ENCODE measurements at regions not wholly inside any gene's neighbourhood (a gene's known extent, or its start where the extent isn't known, plus 50 kb on each side); places are given as distances from the start of the nearest gene placed in this dataset.

DNA sequence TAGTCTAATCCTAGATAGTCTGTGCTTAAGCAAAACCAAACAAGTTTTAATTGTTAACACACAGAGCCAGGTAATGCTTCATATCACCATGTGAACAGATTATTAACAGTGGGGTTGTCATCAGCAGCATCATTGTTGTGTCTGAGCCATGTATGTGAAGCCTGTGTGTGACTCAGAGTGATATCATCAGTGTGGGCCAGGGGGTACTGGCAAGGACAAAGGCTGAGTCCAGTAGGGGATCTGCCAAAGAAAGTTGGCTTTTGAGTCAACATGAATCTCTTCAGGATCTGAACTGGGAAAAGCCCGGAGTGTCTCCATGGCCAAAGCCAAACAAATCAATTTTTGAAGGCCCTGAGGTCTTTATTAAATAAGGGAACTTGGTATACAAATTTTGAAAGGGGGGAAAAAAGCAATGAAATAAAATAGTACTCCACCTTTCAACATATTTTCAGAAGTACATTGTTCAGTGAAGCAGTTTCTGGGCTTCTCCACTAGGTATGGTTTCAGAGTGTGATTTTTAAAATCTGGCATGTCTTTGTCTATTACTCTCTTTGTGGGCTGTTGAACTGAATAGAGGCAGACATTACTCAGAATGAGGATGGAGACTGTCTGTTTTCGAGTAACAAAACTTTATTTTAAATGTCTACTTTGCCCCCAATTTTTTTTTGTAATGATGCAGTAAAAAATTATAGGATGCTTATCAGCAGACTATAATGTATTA is 444.2 kb upstream of the JAG1 start:
- no peaks in the 10 kb centered on the region for H3K9me2 ChIP-seq (ENCODE audit: insufficient read depth, low read length)
- no peak overlapping the region for H3K4me3 ChIP-seq (ENCODE audit: low read depth, low read length, poor library complexity, severe bottlenecking)
- no peak for DNase-seq (ENCODE audit: low spot score)
- no TSS peak for BruUV-seq (replicated peaks)
- no peak overlapping the region for H3K4me2 ChIP-seq (ENCODE audit: low read length)
- H2AFZ ChIP-seq (ENCODE audit: low read length) = no peak overlapping the region
- H3K4me1 ChIP-seq (ENCODE audit: insufficient read depth, low read length, poor library complexity, severe bottlenecking) = no peaks in the 10 kb centered on the region
- TF ChIP-seq, protein P1, sequence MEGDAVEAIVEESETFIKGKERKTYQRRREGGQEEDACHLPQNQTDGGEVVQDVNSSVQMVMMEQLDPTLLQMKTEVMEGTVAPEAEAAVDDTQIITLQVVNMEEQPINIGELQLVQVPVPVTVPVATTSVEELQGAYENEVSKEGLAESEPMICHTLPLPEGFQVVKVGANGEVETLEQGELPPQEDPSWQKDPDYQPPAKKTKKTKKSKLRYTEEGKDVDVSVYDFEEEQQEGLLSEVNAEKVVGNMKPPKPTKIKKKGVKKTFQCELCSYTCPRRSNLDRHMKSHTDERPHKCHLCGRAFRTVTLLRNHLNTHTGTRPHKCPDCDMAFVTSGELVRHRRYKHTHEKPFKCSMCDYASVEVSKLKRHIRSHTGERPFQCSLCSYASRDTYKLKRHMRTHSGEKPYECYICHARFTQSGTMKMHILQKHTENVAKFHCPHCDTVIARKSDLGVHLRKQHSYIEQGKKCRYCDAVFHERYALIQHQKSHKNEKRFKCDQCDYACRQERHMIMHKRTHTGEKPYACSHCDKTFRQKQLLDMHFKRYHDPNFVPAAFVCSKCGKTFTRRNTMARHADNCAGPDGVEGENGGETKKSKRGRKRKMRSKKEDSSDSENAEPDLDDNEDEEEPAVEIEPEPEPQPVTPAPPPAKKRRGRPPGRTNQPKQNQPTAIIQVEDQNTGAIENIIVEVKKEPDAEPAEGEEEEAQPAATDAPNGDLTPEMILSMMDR (conservative IDR thresholded peaks at IDR 0.05; ENCODE audit: low read length) = no peak
- TF ChIP-seq EZH2phosphoT487 (IDR thresholded peaks at IDR 0.05; ENCODE audit: borderline replicate concordance, low read depth, low read length) = no peak
- no peaks in the 10 kb centered on the region for H4K20me1 ChIP-seq (ENCODE audit: insufficient read depth, low read length)
- ChIA-PET CTCF (ENCODE audit: unreplicated experiment) (no interaction called here), POLR2A (no interaction called here)
- H3K9me3 ChIP-seq (ENCODE audit: low read length) = no peaks in the 10 kb centered on the region
- H3K36me3 ChIP-seq (ENCODE audit: insufficient read depth, low read length) = no peaks in the 10 kb centered on the region
- no peak overlapping the region for H3K27ac ChIP-seq (ENCODE audit: low read depth, low read length, poor library complexity, severe bottlenecking)
- intact Hi-C loops (cut with micrococcal nuclease; ENCODE audit: unreplicated experiment) = no loop called here
- H3K79me2 ChIP-seq (ENCODE audit: insufficient read depth, low read depth, low read length) = no peaks in the 10 kb centered on the region

GRCh38 chr20:11118802-11119380 is 445.1 kb upstream of the JAG1 start:
- ChIA-PET CTCF (ENCODE audit: unreplicated experiment) (no interaction called here), POLR2A (no interaction called here)
- Histone ChIP-seq H3K4me2 (ENCODE audit: low read length) (no peak overlapping the region), H3K9me3 (ENCODE audit: low read length) (no peaks in the 10 kb centered on the region), H4K20me1 (ENCODE audit: insufficient read depth, low read length) (no peaks in the 10 kb centered on the region), H3K36me3 (ENCODE audit: insufficient read depth, low read length) (no peaks in the 10 kb centered on the region), H3K4me3 (ENCODE audit: low read depth, low read length, poor library complexity, severe bottlenecking) (no peak overlapping the region), H3K4me1 (ENCODE audit: insufficient read depth, low read length, poor library complexity, severe bottlenecking) (no peaks in the 10 kb centered on the region), H2AFZ (ENCODE audit: low read length) (no peak overlapping the region), H3K27ac (ENCODE audit: low read depth, low read length, poor library complexity, severe bottlenecking) (no peak overlapping the region), H3K79me2 (ENCODE audit: insufficient read depth, low read depth, low read length) (no peaks in the 10 kb centered on the region), H3K9me2 (ENCODE audit: insufficient read depth, low read length) (no peaks in the 10 kb centered on the region)
- TF ChIP-seq, protein P1 (conservative IDR thresholded peaks at IDR 0.05; ENCODE audit: low read length) = no peak
- no peak for TF ChIP-seq EZH2phosphoT487 (IDR thresholded peaks at IDR 0.05; ENCODE audit: borderline replicate concordance, low read depth, low read length)
- BruUV-seq (replicated peaks) = no TSS peak
- intact Hi-C loops (cut with micrococcal nuclease; ENCODE audit: unreplicated experiment) = no loop called here
- DNase-seq (ENCODE audit: low spot score) = no peak

- ChIA-PET CTCF (ENCODE audit: unreplicated experiment) (no interaction called here), POLR2A (no interaction called here)
- H3K9me3 ChIP-seq (ENCODE audit: low read length) = no peaks in the 10 kb centered on the region
- TF ChIP-seq, protein P1 (conservative IDR thresholded peaks at IDR 0.05; ENCODE audit: low read length) = no peak
- TF ChIP-seq EZH2phosphoT487 (IDR thresholded peaks at IDR 0.05; ENCODE audit: borderline replicate concordance, low read depth, low read length) = no peak
- no peak overlapping the region for H3K4me2 ChIP-seq (ENCODE audit: low read length)
- H4K20me1 ChIP-seq (ENCODE audit: insufficient read depth, low read length) = no peaks in the 10 kb centered on the region
- no peaks in the 10 kb centered on the region for H3K4me1 ChIP-seq (ENCODE audit: insufficient read depth, low read length, poor library complexity, severe bottlenecking)
- no TSS peak for BruUV-seq (replicated peaks)
- no peak overlapping the region for H3K27ac ChIP-seq (ENCODE audit: low read depth, low read length, poor library complexity, severe bottlenecking)
- H3K36me3 ChIP-seq (ENCODE audit: insufficient read depth, low read length) = no peaks in the 10 kb centered on the region
- intact Hi-C loops (cut with micrococcal nuclease; ENCODE audit: unreplicated experiment) = no loop called here
- DNase-seq (ENCODE audit: low spot score) = no peak
- no peak overlapping the region for H2AFZ ChIP-seq (ENCODE audit: low read length)
- H3K4me3 ChIP-seq (ENCODE audit: low read depth, low read length, poor library complexity, severe bottlenecking) = no peak overlapping the region
- no peaks in the 10 kb centered on the region for H3K9me2 ChIP-seq (ENCODE audit: insufficient read depth, low read length)
- no peaks in the 10 kb centered on the region for H3K79me2 ChIP-seq (ENCODE audit: insufficient read depth, low read depth, low read length)
Measured at GRCh38 chr20:11119573-11119972, 445.8 kb upstream of the JAG1 start.
